ENCODE measurements at regions not wholly inside any gene's neighbourhood (a gene's known extent, or its start where the extent isn't known, plus 50 kb on each side); places are given as distances from the start of the nearest gene placed in this dataset.
"Not testable (repeated sequence)": the region's sequence is repeated elsewhere in the genome, so short reads cannot be mapped to it uniquely, and the experiment has no call there.

DNA sequence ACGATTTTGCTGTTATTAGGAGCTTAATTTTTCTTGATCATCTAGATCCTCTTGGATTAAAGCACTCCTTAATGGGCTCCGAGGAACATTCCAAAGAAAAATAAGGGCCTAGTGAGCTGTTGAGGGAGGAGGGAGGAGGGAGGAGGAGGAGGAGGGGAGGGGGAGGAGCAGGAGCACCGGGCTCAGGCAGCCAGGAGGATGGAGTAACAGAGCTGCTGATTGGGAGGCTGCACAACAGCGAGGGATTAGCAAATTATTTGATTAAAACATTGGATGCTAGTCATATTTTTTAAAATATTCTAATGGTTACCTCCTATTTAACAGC, 302.1 kb upstream of the RRP15 start:
- no peak for ATAC-seq
- TF ChIP-seq GLIS3 (CRISPR knock-in tag; IDR thresholded peaks at IDR 0.05) (no peak), RARB (CRISPR knock-in tag; IDR thresholded peaks at IDR 0.05) (no peak)
- TF ChIP-seq, protein P1, sequence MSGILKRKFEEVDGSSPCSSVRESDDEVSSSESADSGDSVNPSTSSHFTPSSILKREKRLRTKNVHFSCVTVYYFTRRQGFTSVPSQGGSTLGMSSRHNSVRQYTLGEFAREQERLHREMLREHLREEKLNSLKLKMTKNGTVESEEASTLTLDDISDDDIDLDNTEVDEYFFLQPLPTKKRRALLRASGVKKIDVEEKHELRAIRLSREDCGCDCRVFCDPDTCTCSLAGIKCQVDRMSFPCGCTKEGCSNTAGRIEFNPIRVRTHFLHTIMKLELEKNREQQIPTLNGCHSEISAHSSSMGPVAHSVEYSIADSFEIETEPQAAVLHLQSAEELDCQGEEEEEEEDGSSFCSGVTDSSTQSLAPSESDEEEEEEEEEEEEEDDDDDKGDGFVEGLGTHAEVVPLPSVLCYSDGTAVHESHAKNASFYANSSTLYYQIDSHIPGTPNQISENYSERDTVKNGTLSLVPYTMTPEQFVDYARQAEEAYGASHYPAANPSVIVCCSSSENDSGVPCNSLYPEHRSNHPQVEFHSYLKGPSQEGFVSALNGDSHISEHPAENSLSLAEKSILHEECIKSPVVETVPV (CRISPR knock-in tag; IDR thresholded peaks at IDR 0.05) = no peak
- TF ChIP-seq, protein P2, sequence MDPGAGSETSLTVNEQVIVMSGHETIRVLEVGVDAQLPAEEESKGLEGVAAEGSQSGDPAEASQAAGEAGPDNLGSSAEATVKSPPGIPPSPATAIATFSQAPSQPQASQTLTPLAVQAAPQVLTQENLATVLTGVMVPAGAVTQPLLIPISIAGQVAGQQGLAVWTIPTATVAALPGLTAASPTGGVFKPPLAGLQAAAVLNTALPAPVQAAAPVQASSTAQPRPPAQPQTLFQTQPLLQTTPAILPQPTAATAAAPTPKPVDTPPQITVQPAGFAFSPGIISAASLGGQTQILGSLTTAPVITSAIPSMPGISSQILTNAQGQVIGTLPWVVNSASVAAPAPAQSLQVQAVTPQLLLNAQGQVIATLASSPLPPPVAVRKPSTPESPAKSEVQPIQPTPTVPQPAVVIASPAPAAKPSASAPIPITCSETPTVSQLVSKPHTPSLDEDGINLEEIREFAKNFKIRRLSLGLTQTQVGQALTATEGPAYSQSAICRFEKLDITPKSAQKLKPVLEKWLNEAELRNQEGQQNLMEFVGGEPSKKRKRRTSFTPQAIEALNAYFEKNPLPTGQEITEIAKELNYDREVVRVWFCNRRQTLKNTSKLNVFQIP (CRISPR knock-in tag; IDR thresholded peaks at IDR 0.05; ENCODE audit: borderline replicate concordance, low read depth) = no peak

DNA sequence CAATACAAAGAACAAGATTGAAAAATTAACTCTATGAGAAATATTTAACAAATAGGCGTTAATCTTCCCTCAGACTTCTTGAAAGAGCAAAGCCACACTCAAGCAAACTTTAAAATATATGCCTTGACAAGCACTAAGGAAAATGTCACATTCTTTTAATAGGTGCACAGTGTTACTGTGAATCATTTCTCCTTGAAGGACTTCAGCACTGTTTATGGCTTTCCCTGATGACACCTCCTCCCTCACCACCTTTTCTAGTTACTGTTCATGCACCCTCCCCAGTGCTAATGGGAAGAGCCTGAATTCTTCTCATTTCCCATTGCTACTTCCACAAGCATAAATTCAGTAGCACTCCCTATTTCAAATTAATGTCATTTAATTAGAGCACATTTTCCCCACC, 299.5 kb upstream of the RRP15 start:
- no peak for TF ChIP-seq CSDC2 (CRISPR knock-in tag; IDR thresholded peaks at IDR 0.05)
- no peak for TF ChIP-seq SNAI2 (CRISPR knock-in tag; IDR thresholded peaks at IDR 0.05)
- TF ChIP-seq, protein P3, sequence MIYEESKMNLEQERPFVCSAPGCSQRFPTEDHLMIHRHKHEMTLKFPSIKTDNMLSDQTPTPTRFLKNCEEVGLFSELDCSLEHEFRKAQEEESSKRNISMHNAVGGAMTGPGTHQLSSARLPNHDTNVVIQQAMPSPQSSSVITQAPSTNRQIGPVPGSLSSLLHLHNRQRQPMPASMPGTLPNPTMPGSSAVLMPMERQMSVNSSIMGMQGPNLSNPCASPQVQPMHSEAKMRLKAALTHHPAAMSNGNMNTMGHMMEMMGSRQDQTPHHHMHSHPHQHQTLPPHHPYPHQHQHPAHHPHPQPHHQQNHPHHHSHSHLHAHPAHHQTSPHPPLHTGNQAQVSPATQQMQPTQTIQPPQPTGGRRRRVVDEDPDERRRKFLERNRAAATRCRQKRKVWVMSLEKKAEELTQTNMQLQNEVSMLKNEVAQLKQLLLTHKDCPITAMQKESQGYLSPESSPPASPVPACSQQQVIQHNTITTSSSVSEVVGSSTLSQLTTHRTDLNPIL (CRISPR knock-in tag; IDR thresholded peaks at IDR 0.05; ENCODE audit: low read depth) = no peak
- TF ChIP-seq OSR1 (CRISPR knock-in tag; IDR thresholded peaks at IDR 0.05) = no peak
- no peak for TF ChIP-seq BACH2 (CRISPR knock-in tag; IDR thresholded peaks at IDR 0.05; ENCODE audit: borderline replicate concordance)
- ATAC-seq = no peak

DNA sequence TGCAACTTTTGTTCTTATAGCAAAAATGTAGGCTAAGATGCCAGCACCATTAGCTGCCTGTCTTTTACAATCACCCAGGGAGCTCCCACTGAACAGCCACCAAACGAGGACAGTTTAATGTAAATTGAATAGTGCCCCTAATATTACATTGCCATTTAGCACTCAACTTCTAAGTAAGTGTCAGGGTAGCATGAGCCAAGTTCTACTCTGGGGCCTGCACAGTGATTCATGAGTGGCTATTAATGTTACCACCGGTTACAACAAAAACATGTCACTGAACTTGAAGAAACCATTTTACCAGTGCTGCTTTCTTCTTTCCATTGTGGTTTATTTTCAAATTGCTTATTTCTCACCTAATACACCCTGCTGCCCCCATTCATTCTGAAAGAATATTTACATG, 295.6 kb upstream of the RRP15 start:
- ATAC-seq = peak; percentile 51; the same call in 2 of the 3 replicates

DNA sequence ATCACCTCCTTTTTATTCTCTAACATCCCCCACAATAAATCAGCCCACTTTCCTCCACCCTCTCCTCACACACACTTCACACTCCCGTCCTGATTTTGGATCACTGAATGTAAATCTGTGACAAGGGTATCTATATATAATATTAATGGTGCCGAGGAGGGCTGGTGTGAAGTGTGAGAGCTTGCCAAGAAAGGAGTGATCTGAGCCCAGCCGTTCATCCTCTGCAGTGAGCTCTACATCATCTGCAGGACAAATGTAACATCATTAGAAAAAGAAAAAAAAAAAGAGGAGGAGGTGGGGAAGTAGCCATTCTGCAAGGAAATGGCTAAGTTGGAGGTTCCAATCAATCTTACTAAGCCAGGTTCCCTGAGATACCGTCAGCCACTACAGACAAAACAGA, 291.7 kb upstream of the RRP15 start:
- no peak for ATAC-seq
- TF ChIP-seq OSR1 (CRISPR knock-in tag; IDR thresholded peaks at IDR 0.05) (no peak), ZNF8 (CRISPR knock-in tag; IDR thresholded peaks at IDR 0.05) (no peak), RARB (CRISPR knock-in tag; IDR thresholded peaks at IDR 0.05) (no peak), ISL1 (CRISPR knock-in tag; IDR thresholded peaks at IDR 0.05) (no peak), ESRRG (CRISPR knock-in tag; IDR thresholded peaks at IDR 0.05) (no peak), GLIS3 (CRISPR knock-in tag; IDR thresholded peaks at IDR 0.05) (no peak), SNAI2 (CRISPR knock-in tag; IDR thresholded peaks at IDR 0.05) (no peak), BACH2 (CRISPR knock-in tag; IDR thresholded peaks at IDR 0.05; ENCODE audit: borderline replicate concordance) (no peak), CSDC2 (CRISPR knock-in tag; IDR thresholded peaks at IDR 0.05) (no peak)
- TF ChIP-seq, protein P2 (CRISPR knock-in tag; IDR thresholded peaks at IDR 0.05; ENCODE audit: borderline replicate concordance, low read depth) = no peak
- TF ChIP-seq, protein P1 (CRISPR knock-in tag; IDR thresholded peaks at IDR 0.05) = no peak

More for the DNA sequence above, 295.6 kb upstream of the RRP15 start:
- TF ChIP-seq, protein P2 (CRISPR knock-in tag; IDR thresholded peaks at IDR 0.05; ENCODE audit: borderline replicate concordance, low read depth) = no peak
- TF ChIP-seq, protein P4, sequence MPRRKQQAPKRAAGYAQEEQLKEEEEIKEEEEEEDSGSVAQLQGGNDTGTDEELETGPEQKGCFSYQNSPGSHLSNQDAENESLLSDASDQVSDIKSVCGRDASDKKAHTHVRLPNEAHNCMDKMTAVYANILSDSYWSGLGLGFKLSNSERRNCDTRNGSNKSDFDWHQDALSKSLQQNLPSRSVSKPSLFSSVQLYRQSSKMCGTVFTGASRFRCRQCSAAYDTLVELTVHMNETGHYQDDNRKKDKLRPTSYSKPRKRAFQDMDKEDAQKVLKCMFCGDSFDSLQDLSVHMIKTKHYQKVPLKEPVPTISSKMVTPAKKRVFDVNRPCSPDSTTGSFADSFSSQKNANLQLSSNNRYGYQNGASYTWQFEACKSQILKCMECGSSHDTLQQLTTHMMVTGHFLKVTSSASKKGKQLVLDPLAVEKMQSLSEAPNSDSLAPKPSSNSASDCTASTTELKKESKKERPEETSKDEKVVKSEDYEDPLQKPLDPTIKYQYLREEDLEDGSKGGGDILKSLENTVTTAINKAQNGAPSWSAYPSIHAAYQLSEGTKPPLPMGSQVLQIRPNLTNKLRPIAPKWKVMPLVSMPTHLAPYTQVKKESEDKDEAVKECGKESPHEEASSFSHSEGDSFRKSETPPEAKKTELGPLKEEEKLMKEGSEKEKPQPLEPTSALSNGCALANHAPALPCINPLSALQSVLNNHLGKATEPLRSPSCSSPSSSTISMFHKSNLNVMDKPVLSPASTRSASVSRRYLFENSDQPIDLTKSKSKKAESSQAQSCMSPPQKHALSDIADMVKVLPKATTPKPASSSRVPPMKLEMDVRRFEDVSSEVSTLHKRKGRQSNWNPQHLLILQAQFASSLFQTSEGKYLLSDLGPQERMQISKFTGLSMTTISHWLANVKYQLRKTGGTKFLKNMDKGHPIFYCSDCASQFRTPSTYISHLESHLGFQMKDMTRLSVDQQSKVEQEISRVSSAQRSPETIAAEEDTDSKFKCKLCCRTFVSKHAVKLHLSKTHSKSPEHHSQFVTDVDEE (CRISPR knock-in tag; IDR thresholded peaks at IDR 0.05) = no peak

DNA sequence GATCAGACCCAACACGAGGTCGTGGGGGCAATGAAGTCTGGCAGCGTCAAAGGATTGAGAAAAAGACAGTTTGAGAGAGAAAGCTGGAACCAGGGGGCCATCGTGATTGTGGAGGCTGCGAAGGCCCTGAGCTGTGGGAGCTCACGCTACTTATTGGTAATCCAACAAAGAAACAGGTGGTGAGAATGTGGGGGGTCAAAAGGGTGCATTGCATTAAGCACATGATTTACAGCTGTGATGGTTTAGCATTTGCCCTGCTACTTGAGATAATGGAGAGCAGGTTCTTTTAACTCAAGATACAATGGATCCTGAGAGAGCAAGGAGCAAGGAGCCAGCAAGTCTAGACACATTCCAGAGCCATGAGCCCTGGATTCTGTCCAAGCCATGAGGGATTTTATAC, 276.8 kb upstream of the RRP15 start:
- not testable (repeated sequence) for ATAC-seq

DNA sequence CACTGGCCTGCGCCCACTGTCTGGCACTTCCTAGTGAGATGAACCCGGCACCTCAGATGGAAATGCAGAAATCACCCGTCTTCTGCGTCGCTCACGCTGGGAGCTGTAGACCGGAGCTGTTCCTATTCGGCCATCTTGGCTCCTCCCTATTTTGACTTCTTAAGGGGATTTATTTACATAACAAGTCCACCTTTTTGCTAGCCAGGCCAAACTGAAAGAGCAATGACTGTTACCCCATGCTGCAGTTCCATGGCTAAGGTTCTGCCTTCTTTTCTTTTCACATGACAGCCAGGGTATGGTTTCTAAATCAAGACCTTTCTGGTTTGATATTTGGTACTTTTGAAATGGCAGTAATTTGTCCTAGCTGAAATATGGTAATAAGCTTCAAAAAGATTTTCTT, 270.0 kb upstream of the RRP15 start:
- ATAC-seq = not testable (repeated sequence)

Measured in SK-N-SH treated with all-trans-retinoic acid at 6 μM for 48 hours (cell line).